CD4-positive, alpha-beta T cell treated with Interleukin-21 for 1 hour (primary cell): ENCODE measurements at regions not wholly inside any gene's neighbourhood (a gene's known extent, or its start where the extent isn't known, plus 50 kb on each side); places are given as distances from the start of the nearest gene placed in this dataset.
"Not testable (repeated sequence)": the region's sequence is repeated elsewhere in the genome, so short reads cannot be mapped to it uniquely, and the experiment has no call there.

Source experiments
- DNase-seq: peaks from one replicate; pipeline ENCODE4 v3.0.0-alpha.2; 2020

DNA sequence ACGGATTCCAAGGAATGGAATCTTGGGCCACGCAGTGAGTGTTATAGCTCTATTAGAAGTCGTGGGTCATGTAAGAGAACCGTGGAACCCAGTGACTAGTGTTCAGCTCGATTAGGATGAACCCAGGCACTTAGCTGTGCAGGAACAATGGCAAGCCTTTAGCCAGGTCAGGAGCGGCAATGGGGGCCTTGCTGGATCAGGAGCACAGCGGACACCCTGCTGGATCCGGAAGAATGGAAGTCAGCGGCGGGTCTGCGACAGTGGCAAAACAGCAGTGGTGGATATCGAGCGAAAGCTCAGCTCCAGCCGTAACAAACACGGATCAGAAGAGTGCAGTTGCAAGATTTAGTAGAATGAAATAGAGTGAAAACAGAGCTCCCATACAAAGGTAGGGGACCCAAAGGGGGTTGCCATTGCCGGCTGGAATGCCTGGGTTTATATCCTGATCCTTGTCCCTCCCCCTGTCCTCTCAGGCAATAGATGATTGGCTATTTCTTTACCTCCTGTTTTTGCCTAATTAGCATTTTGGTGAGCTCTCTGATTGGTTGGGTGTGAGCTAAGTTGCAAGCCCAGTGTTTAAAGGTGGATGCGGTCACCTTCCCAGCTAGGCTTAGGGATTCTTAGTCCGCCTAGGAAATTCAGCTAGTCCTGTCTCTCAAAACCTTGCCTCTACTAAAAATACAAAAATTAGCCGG is 618.3 kb upstream of the CBLB start:
- DNase-seq, result not testable (repeated sequence)

GRCh38 chr3:106488331-106488730 is 619.5 kb upstream of the CBLB start:
- DNase-seq, result no peak

DNA sequence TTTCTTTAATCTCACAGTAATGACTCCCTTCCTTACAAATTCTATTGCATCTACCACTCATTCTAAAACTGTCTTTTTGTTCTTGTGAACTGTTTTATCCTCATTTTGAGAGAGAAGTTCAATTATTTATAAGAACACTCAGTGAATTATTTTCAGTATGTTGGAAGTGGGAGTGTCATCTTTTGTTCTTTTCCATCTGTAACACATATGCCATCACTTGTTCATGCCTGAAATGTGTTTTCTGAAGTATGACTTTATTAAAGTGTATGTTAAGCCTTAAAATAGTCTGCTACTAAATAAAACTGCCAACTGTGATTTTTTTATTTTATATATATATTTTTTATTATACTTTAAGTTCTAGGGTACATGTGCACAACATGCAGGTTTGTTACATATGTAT is 623.0 kb upstream of the CBLB start:
- DNase-seq, result no peak

DNA sequence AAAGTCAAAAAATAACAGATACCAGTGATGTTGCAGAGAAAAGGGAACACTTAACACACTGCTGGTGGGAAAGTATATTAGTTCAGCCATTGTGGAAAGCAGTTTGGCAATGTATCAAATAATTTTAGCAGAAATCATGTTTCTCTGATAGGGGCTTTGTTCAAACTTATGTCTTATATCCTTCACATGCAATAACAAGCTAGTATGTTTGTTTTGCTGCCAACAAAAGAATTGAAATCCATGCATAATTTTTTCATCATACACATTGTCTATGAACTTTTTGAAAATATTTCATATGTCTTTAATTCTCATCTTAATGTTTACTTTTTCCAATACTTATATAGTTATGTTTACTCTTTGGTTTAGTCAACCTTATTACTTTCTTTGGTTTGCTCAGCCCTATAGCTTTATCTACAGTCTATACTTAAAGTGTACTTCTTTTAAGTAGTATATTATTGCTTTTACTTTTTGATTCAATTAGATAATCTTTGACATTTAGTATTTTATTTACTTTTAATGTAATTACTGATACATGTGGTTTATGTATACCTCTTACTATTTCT is 639.6 kb upstream of the CBLB start:
- no peak for DNase-seq

DNA sequence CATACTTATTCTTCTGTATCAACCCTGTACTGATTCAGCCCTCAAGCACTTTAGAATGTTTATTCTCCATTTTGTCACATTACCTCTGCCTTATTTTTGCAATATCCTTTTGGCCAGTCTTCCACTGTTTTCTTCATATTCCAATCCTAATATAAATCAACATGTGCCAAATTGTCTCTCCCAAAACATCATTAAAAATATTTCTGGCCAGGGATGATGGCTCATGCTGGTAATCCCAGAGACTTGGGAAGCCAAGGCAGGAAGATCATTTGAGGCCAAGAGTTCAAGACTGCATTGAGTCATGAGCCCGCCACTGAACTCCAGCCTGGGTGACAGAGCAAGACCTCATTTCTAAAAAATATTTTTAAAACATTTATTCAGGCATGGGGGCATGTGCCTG is 641.4 kb upstream of the CBLB start:
- DNase-seq, result no peak

- DNase-seq, result no peak
Observed at GRCh38 chr3:106512846-106513245, 644.0 kb upstream of the CBLB start.

DNA sequence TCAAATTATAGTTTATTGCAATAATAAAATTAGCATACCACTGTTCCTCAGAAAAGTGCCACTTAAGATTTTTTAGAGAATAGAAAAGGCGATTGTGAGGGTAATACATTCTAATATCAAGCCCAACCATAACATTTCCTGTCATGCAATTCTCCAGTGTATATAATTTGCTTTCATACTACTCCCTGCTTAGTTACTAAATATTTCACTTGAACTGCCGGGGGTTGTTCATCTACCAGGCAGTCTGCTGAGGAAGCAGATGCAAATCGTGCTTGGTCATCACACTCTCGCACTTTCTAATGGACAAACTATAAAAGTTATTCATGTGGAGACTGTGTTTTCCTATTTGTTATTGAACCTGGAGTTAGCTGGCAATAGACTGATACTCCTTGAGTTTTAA is 645.6 kb upstream of the CBLB start:
- no peak for DNase-seq

GRCh38 chr3:106518516-106518915 is 649.7 kb upstream of the CBLB start:
- DNase-seq, result no peak

GRCh38 chr3:106522397-106522796 is 653.6 kb upstream of the CBLB start:
- no peak for DNase-seq

DNA sequence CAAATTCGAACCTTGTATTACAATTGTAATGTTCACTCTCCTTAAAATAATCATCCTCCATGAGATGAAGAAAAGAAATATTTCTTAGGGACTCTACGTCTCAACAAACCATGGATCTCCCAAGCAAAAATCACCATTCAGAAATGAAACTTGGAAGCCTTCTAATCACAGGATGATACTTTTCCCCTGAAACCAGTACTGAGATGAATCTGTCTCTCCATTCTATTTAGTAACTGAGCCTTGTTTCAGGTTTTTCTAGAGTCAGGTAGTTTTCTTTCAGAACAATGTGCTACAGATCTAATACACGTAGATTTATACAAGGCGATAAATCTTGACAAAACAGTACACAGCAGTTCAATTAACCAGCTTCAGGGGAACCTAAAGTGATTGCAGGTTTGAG is 660.1 kb upstream of the CBLB start:
- no peak for DNase-seq

DNA sequence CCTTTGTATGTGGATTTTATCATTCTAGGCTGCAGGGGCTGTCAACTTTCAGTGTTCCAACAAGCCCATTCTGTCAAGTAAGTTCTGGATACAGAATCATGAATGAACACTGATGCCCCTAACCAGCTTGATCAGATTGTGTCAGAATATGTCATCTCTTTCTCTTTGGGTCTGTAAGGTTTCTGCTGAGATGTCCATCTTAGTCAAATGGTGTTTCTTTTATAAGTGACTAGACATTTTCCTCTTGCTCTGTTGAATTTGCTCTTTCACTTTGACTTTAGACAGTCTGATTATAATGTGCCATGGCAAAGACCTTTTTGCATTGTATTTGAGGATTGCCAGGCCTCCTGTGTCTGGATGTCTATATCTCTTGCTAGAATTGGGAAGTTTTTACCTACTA is 660.9 kb upstream of the CBLB start:
- DNase-seq, result no peak

DNA sequence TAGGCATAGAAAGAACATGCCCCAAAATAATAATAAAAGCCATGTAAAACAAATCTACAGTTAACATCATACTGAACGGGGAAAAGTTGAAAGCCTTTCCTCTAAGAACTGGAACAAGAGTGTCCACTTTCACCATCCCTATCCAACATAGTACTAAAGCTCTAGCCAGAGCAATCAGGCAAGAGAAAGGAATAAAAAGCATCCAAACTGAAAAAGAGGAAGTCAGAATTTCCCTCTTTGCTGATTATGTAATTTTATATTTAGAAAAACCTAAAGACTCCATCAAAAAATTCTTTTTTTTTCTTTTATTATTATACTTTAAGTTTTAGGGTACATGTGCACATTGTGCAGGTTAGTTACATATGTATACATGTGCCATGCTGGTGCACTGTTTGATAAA is 661.6 kb upstream of the CBLB start:
- no peak for DNase-seq

GRCh38 chr3:106531771-106532329 is 663.0 kb upstream of the CBLB start:
- not testable (repeated sequence) for DNase-seq

GRCh38 chr3:106533093-106533787 is 664.4 kb upstream of the CBLB start:
- DNase-seq, result no peak

DNA sequence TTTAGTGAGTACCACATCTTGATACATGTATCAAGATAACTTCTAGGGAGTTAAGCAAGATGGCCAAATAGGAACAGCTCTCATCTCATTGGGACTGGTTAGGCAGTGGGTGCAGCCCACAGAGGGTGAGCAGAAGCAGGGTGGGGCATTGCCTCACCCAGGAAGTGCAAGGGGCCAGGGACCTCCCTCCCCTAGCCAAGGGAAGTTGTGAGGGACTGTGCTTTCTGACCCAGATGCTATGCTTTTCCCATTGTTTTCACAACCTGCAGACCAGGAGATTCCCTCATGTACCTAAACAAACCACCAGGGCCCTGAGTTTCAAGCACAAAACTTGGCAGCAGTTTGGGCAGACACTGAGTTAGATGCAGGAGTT is 665.0 kb upstream of the CBLB start:
- no peak for DNase-seq

GRCh38 chr3:106534206-106534605 is 665.4 kb upstream of the CBLB start:
- peak; percentile 53 for DNase-seq

DNA sequence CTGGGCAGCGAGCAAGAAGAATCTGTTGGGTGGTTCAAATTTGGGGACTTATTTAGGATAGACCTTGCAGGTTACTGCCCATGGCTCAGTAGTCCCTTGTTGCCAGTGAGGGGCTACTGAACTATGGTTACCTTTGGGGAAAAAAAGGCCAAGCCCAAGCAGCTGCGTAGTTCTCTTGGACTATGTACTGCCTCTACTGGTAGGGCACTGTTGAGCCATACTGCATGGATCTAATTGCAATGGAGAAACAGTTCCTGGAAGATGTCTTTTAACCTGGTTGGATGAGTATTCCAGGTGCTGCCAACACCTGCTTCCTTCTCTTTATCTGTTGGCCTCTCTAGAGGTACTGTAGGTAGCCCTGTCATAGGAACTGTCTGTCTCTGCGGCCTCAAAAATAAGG is 671.9 kb upstream of the CBLB start:
- DNase-seq, result no peak

DNA sequence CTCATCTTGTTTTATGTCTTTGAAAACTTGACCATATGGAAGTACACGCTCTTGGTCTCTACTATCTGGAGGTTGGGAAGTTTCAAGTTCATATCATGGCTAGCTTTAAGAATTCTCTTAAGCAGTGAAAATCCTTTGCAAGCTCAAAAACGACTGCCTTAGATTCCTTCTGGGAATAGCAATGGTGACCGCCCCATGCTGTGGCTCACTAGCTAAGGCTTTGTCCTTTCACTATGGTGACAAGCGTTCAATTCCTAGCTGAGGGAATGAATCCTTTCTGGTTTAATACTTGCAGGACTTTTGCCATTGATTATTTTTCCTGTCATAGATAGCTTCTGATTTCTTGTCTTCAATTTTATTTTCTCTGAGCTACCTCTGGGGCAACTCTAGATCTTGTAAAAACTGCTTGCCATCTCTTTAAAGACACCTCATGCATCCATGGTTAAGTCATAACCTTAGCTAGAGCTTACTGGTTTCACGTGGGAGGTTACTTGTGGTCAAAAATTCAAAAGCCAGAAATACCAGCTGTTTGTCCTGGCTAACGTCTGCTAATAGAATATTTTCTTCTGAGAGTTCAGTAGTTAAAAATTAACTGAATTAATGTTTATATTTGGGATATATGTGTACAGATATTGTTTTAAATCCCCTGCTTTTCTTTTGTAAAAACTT is 673.4 kb upstream of the CBLB start:
- no peak for DNase-seq

DNA sequence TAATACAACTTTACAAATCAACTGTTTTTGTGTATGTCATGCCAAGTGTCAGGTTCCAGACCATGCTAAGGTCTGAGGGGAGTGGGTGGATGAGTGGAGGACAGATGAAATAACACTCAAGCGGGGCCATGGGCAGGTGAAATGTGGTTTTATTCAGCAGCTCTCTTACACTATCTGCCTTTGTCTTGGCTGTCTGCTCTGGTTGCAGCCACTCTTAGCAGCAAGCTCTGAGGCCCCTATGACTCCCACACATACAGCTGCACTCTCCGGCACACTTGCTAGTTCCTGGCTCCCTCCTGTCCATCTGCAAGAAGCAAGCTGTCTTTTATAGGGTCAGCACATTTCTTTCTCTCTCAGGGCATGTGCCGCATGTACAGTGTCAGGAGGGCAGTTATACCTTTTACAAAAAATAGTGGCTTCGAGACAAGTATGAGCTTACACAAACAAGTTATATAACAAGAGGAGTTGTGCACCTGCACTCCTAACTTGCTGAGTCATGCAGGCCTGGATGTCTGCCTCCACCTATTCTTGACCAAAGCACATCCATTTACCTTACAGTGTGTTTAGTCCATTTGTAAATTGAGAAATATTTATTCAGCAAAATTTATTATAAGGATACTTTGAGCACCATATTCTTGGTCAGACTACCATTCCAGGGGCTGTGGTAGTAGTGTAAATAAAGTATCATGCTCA is 683.7 kb upstream of the CBLB start:
- DNase-seq, result no peak

GRCh38 chr3:106560451-106560966 is 691.7 kb upstream of the CBLB start:
- no peak for DNase-seq

- DNase-seq, result peak; percentile 1
Observed at GRCh38 chr3:106566277-106566676, 697.5 kb upstream of the CBLB start.

GRCh38 chr3:106570426-106570825 is 701.6 kb upstream of the CBLB start:
- DNase-seq, result no peak

DNA sequence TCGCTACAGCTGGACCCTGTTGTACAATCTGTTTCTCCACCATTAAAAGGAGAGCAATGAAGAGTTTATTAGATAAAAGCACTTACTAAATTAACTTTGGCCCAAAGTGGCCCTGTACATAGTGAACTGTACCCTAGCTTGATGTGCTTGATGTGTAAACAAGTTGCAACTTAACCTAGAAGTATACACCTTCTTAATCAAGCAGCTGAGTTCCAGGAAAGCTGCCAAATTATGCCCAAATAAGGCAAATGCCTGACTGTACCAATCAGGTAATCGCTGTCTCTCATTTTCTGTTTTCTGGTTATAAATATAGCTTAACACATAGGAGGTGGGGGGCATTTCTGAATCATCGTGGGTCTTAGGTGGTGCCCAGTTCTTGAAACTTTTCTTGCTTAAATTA is 704.8 kb upstream of the CBLB start:
- no peak for DNase-seq
